Trophoblast cell (in vitro differentiated cells and primary cell): ENCODE measurements at regions not wholly inside any gene's neighbourhood (a gene's known extent, or its start where the extent isn't known, plus 50 kb on each side); places are given as distances from the start of the nearest gene placed in this dataset.
"Not testable (repeated sequence)": the region's sequence is repeated elsewhere in the genome, so short reads cannot be mapped to it uniquely, and the experiment has no call there.

Experiments used
- DNase-seq, 2 donors: peaks; one replicate each; pipeline ENCODE4 v3.0.0-alpha.2; 2016
- H2AFZ ChIP-seq: 2 replicates; pipeline ENCODE4 v1.6.1; 2013; ENCODE audit warnings: low read length, moderate library complexity, mild to moderate bottlenecking; ENCODE audit not compliant: insufficient read depth, poor library complexity
- H2AK5ac ChIP-seq: 2 replicates; pipeline ENCODE4 v1.6.1; 2013; ENCODE audit warnings: mild to moderate bottlenecking, low read length
- H2BK120ac ChIP-seq: 2 replicates; pipeline ENCODE4 v1.6.1; 2013; ENCODE audit warnings: low read length, mild to moderate bottlenecking, moderate library complexity; ENCODE audit not compliant: insufficient read depth, poor library complexity
- H2BK12ac ChIP-seq: 2 replicates; pipeline ENCODE4 v1.6.1; 2013; ENCODE audit warnings: mild to moderate bottlenecking, low read length, moderate library complexity
- H2BK5ac ChIP-seq: 2 replicates; pipeline ENCODE4 v1.6.1; 2013; ENCODE audit warnings: low read length, low read depth, moderate library complexity, mild to moderate bottlenecking; ENCODE audit not compliant: poor library complexity
- H3K14ac ChIP-seq: 2 replicates; pipeline ENCODE4 v1.6.1; 2013; ENCODE audit warnings: mild to moderate bottlenecking, low read length
- H3K18ac ChIP-seq: 2 replicates; pipeline ENCODE4 v1.6.1; 2013; ENCODE audit warnings: mild to moderate bottlenecking, low read length
- H3K23ac ChIP-seq: 2 replicates; pipeline ENCODE4 v1.6.1; 2013; ENCODE audit warnings: low read length
- H3K27ac ChIP-seq: 2 replicates; pipeline ENCODE4 v1.5.1; 2013; ENCODE audit warnings: low read depth, mild to moderate bottlenecking, inconsistent platforms, low read length, moderate library complexity
- H3K27me3 ChIP-seq: 2 replicates; pipeline ENCODE4 v1.6.1; 2013; ENCODE audit warnings: inconsistent platforms, mild to moderate bottlenecking, low read length, moderate library complexity; ENCODE audit not compliant: insufficient read depth
- H3K36me3 ChIP-seq, 2 experiments: 1 replicate in 1 of 2; 2 replicates in 1 of 2; pipeline ENCODE4 v1.6.1; 2013; ENCODE audit warnings: low read length in 2 of 2, mild to moderate bottlenecking in 2 of 2, moderate library complexity in 1 of 2; ENCODE audit not compliant: insufficient read depth in 2 of 2, control insufficient read depth in 1 of 2
- H3K4ac ChIP-seq: 2 replicates; pipeline ENCODE4 v1.6.1; 2013; ENCODE audit warnings: low read depth, mild to moderate bottlenecking, low read length, moderate library complexity
- H3K4me1 ChIP-seq, 2 experiments: 1 replicate in 1 of 2; 2 replicates in 1 of 2; pipeline ENCODE4 v1.6.1; 2013; ENCODE audit warnings: low read length in 2 of 2, mild to moderate bottlenecking in 2 of 2, moderate library complexity in 1 of 2; ENCODE audit not compliant: insufficient read depth in 2 of 2, control insufficient read depth in 1 of 2
- H3K4me2 ChIP-seq: 2 replicates; pipeline ENCODE4 v1.6.1; 2013; ENCODE audit warnings: inconsistent platforms, mild to moderate bottlenecking, low read length, moderate library complexity
- H3K4me3 ChIP-seq: 2 replicates; pipeline ENCODE4 v1.5.1; 2013; ENCODE audit warnings: mild to moderate bottlenecking, low read depth, low read length, inconsistent platforms
- H3K79me1 ChIP-seq: one replicate; pipeline ENCODE4 v1.6.1; 2013; ENCODE audit warnings: low read length
- H3K79me2 ChIP-seq: 2 replicates; pipeline ENCODE4 v1.6.1; 2013; ENCODE audit warnings: low read length, mild to moderate bottlenecking; ENCODE audit not compliant: control insufficient read depth, insufficient read depth, poor library complexity
- H3K9ac ChIP-seq: 2 replicates; pipeline ENCODE4 v1.6.1; 2013; ENCODE audit warnings: mild to moderate bottlenecking, low read length
- H3K9me3 ChIP-seq: 2 replicates; pipeline ENCODE4 v1.6.1; 2013; ENCODE audit warnings: low read depth, mild to moderate bottlenecking, control low read depth, inconsistent platforms, low read length; ENCODE audit not compliant: insufficient read depth
- H4K12ac ChIP-seq: 2 replicates; pipeline ENCODE4 v1.6.1; 2013; ENCODE audit warnings: low read depth, mild to moderate bottlenecking, low read length, moderate library complexity
- H4K8ac ChIP-seq: 2 replicates; pipeline ENCODE4 v1.6.1; 2013; ENCODE audit warnings: low read depth, mild to moderate bottlenecking, low read length, moderate library complexity
- H4K91ac ChIP-seq: one replicate; pipeline ENCODE4 v1.6.1; 2013; ENCODE audit warnings: low read depth, mild to moderate bottlenecking, low read length, moderate library complexity
- WGBS: extraction: QIAGEN DNeasy Blood & Tissue Kit; methylation state at CpG from one replicate; pipeline ENCODE4 v1.1.7; 2013; ENCODE audit warnings: missing lambda C conversion rate; ENCODE audit not compliant: insufficient read length, insufficient coverage; ENCODE audit errors: extremely low coverage; 5-methylcytosine and 5-hydroxymethylcytosine counted together

- H2AK5ac ChIP-seq, H2BK120ac ChIP-seq, H2AFZ ChIP-seq, H3K79me1 ChIP-seq, H3K4me1 ChIP-seq, H4K91ac ChIP-seq, H3K18ac ChIP-seq, H2BK12ac ChIP-seq, H3K79me2 ChIP-seq, H3K23ac ChIP-seq, H3K4me3 ChIP-seq, H3K4me2 ChIP-seq, H4K8ac ChIP-seq, H4K12ac ChIP-seq, H3K27ac ChIP-seq, H3K27me3 ChIP-seq, H3K9ac ChIP-seq, H3K4ac ChIP-seq, H3K36me3 ChIP-seq, H3K14ac ChIP-seq, DNase-seq, H2BK5ac ChIP-seq: not testable (repeated sequence)
- peaks cover 28% of the 10 kb centered on the region for H3K9me3 ChIP-seq
- WGBS = no CpG with 5 or more reads among the region's 28 CpGs
These were observed 426.5 kb upstream of the ZNF722 start for GRCh38 chr7:63572196-63572595.

- H3K79me1 ChIP-seq, H3K4me2 ChIP-seq, H3K23ac ChIP-seq, H2AK5ac ChIP-seq, H4K8ac ChIP-seq, H3K4me3 ChIP-seq, H4K12ac ChIP-seq, H4K91ac ChIP-seq, H3K27ac ChIP-seq, H3K18ac ChIP-seq, H2BK120ac ChIP-seq, H2BK12ac ChIP-seq, H3K36me3 ChIP-seq, H2BK5ac ChIP-seq, H2AFZ ChIP-seq, H3K4ac ChIP-seq, H3K4me1 ChIP-seq, H3K27me3 ChIP-seq, H3K14ac ChIP-seq, DNase-seq, H3K9ac ChIP-seq, H3K79me2 ChIP-seq: not testable (repeated sequence)
- no CpG with 5 or more reads among the region's 23 CpGs for WGBS
- peaks cover 23% of the 10 kb centered on the region for H3K9me3 ChIP-seq
These were observed 425.7 kb upstream of the ZNF722 start for GRCh38 chr7:63572956-63573355.

- not testable (repeated sequence) for H3K4me1 ChIP-seq, DNase-seq, H2BK5ac ChIP-seq, H3K79me1 ChIP-seq, H3K14ac ChIP-seq, H2AFZ ChIP-seq, H4K8ac ChIP-seq, H4K91ac ChIP-seq, H3K27me3 ChIP-seq, H4K12ac ChIP-seq, H3K23ac ChIP-seq, H3K18ac ChIP-seq, H3K79me2 ChIP-seq, H3K4me3 ChIP-seq, H3K27ac ChIP-seq, H3K9ac ChIP-seq, H2BK12ac ChIP-seq, H3K4me2 ChIP-seq, H3K36me3 ChIP-seq, H2BK120ac ChIP-seq, H2AK5ac ChIP-seq, H3K4ac ChIP-seq
- H3K9me3 ChIP-seq = peaks cover 23% of the 10 kb centered on the region
- no CpG with 5 or more reads among the region's 10 CpGs for WGBS
These were observed 425.2 kb upstream of the ZNF722 start for GRCh38 chr7:63573412-63573811.

GRCh38 chr7:63576421-63576820, 422.2 kb upstream of the ZNF722 start:
- H2AFZ ChIP-seq, H3K27me3 ChIP-seq, H2BK120ac ChIP-seq, H2BK5ac ChIP-seq, H4K91ac ChIP-seq, H3K4me2 ChIP-seq, H3K4me1 ChIP-seq, H3K4ac ChIP-seq, DNase-seq, H4K12ac ChIP-seq, H2AK5ac ChIP-seq, H3K27ac ChIP-seq, H3K9ac ChIP-seq, H3K23ac ChIP-seq, H3K79me1 ChIP-seq, H3K4me3 ChIP-seq, H3K36me3 ChIP-seq, H3K79me2 ChIP-seq, H4K8ac ChIP-seq, H3K18ac ChIP-seq, H3K14ac ChIP-seq, H2BK12ac ChIP-seq: not testable (repeated sequence)
- WGBS = no CpG with 5 or more reads among the region's 10 CpGs
- peaks cover 22% of the 10 kb centered on the region for H3K9me3 ChIP-seq
